Left ventricle myocardium inferior (tissue), 1 donor: ENCODE measurements at regions not wholly inside any gene's neighbourhood (a gene's known extent, or its start where the extent isn't known, plus 50 kb on each side); places are given as distances from the start of the nearest gene placed in this dataset.

Experiments
- DNase-seq: peaks from one replicate; pipeline ENCODE4 v3.0.0-alpha.2; 2020
- H3K27ac ChIP-seq: fragments of 200-600 bp; replicated peaks from 2 replicates; pipeline ENCODE4 v1.8.0; 2021
- H3K27me3 ChIP-seq: fragments of 200-600 bp; 2 replicates; pipeline ENCODE4 v1.8.0; 2021; ENCODE audit warnings: low read depth
- H3K36me3 ChIP-seq: fragments of 200-600 bp; 2 replicates; pipeline ENCODE4 v1.8.0; 2021
- H3K4me1 ChIP-seq: fragments of 200-600 bp; 2 replicates; pipeline ENCODE4 v1.8.0; 2021
- H3K4me3 ChIP-seq: fragments of 200-600 bp; 2 replicates; pipeline ENCODE4 v1.8.0; 2021; ENCODE audit warnings: mild to moderate bottlenecking, moderate library complexity
- H3K9me3 ChIP-seq: fragments of 200-600 bp; replicated peaks from 2 replicates; pipeline ENCODE4 v1.8.0; 2021
- intact Hi-C: fragments of 100-400 bp; cut with micrococcal nuclease; formaldehyde crosslinking; loops from one replicate; pipeline ENCODE4 v1.11.0; 2022
- TF ChIP-seq, protein P1 (sequence below): fragments of 200-600 bp; IDR thresholded peaks from 2 replicates; pipeline ENCODE4 v1.8.0; 2021; ENCODE audit warnings: antibody characterized with exemption, mild to moderate bottlenecking, borderline replicate concordance
- donor health status: DM: no; HTN: yes; CAD: no; lungs with severe emphysema.

GRCh38 chr7:98040626-98041360 lies 50.8 kb upstream of the OCM2 start:
- intact Hi-C loops = no loop called here
- H3K27me3 ChIP-seq = peaks cover 35% of the 10 kb centered on the region

GRCh38 chr7:98046816-98047215 lies 56.8 kb upstream of the OCM2 start:
- DNase-seq = no peak
- TF ChIP-seq, protein P1, sequence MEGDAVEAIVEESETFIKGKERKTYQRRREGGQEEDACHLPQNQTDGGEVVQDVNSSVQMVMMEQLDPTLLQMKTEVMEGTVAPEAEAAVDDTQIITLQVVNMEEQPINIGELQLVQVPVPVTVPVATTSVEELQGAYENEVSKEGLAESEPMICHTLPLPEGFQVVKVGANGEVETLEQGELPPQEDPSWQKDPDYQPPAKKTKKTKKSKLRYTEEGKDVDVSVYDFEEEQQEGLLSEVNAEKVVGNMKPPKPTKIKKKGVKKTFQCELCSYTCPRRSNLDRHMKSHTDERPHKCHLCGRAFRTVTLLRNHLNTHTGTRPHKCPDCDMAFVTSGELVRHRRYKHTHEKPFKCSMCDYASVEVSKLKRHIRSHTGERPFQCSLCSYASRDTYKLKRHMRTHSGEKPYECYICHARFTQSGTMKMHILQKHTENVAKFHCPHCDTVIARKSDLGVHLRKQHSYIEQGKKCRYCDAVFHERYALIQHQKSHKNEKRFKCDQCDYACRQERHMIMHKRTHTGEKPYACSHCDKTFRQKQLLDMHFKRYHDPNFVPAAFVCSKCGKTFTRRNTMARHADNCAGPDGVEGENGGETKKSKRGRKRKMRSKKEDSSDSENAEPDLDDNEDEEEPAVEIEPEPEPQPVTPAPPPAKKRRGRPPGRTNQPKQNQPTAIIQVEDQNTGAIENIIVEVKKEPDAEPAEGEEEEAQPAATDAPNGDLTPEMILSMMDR = no peak
- intact Hi-C loops = no loop called here
- no peaks in the 10 kb centered on the region for H3K36me3 ChIP-seq
- H3K27me3 ChIP-seq = peaks cover 63% of the 10 kb centered on the region
- H3K9me3 ChIP-seq = no peaks in the 10 kb centered on the region
- no peak overlapping the region for H3K4me3 ChIP-seq
- no peaks in the 10 kb centered on the region for H3K4me1 ChIP-seq
- no peak overlapping the region for H3K27ac ChIP-seq

More at GRCh38 chr7:98040626-98041360, 50.8 kb upstream of the OCM2 start:
- Histone ChIP-seq H3K4me3 (no peak overlapping the region), H3K9me3 (no peaks in the 10 kb centered on the region), H3K4me1 (no peaks in the 10 kb centered on the region), H3K27ac (no peak overlapping the region), H3K36me3 (no peaks in the 10 kb centered on the region)
- no peak for DNase-seq
- TF ChIP-seq, protein P1 = no peak

DNA sequence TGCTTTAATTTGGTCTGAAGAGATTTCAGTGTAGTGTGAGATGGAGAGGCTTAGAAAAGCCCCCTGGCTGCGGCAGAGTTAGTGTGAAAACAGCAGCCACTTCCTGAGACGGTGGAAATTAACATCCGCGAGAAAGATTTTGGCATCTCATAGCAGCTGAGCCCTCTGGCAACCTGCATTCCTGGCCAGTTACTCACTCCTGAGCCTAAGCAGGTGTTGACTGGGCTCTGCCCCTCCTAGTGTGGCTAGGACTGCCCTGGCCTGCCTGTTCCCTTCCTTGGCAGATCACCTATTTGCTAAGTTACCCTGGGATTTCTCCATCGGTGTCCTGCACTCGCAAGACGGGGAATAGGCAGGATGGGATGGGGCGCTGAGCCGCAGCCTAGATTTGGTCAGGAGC lies 57.6 kb upstream of the LMTK2 start:
- no peaks in the 10 kb centered on the region for H3K9me3 ChIP-seq
- TF ChIP-seq, protein P1 = no peak
- H3K4me3 ChIP-seq = no peak overlapping the region
- no peaks in the 10 kb centered on the region for H3K36me3 ChIP-seq
- no peak for DNase-seq
- H3K27ac ChIP-seq = no peak overlapping the region
- H3K27me3 ChIP-seq = peaks cover 84% of the 10 kb centered on the region
- intact Hi-C loops = no loop called here
- no peaks in the 10 kb centered on the region for H3K4me1 ChIP-seq

DNA sequence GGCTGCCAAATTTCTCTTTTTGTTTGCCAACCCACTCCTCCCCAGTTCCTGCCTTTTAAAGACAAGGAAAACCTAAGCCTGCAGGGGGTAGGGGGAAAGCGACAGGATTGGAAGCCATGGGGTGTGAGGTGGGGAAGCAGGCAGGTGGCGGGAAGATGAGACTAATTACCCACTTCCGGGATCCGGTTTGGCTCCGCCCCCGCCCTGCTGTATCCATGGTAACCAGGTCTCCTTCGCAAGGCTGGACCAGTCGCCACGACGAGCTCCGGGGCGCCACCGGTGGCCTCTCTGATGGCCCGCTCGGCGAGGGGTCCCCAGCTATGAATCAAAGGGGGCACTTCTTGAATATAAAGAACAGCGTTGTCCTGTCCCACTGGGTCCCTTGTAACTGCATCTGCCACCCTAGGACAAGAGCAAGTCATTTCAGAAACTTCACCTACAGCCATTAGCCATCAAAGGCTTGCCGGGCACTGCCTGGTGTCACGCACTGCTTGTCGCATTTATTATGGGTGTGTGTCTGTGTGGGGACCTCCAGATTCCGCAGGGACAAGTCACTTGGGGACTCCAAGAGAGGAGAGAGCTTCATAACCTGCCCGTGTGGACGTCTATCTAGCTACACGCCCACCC lies 55.4 kb upstream of the LMTK2 start:
- Histone ChIP-seq H3K4me3 (no peak overlapping the region), H3K36me3 (no peaks in the 10 kb centered on the region), H3K9me3 (no peaks in the 10 kb centered on the region), H3K27me3 (peaks cover 88% of the 10 kb centered on the region), H3K4me1 (no peaks in the 10 kb centered on the region), H3K27ac (no peak overlapping the region)
- no peak for DNase-seq
- intact Hi-C loops = no loop called here
- TF ChIP-seq, protein P1 = no peak

DNA sequence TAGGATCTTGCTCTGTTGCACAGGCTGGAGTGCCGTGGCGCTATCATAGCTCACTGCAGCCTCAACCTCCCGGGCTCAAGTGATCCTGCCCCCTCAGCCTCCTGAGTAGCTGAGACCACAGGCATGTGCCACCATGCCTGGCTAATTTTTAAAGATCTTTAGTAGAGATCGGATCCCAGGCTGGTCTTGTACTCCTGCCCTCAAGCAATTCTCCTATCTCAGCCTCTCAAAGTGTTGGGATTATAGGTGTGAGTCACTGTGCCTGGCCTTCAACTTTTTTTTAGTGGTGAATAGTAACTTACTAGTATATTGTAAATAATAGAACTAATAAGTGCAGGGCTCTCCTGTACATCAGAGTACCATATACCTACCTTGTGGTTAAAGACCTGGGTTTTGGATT lies 52.1 kb upstream of the LMTK2 start:
- Histone ChIP-seq H3K27ac (no peak overlapping the region), H3K4me1 (no peaks in the 10 kb centered on the region), H3K36me3 (no peaks in the 10 kb centered on the region), H3K9me3 (no peaks in the 10 kb centered on the region), H3K27me3 (peaks cover 75% of the 10 kb centered on the region), H3K4me3 (no peak overlapping the region)
- TF ChIP-seq, protein P1 = no peak
- intact Hi-C loops = no loop called here
- DNase-seq = no peak
